Smooth muscle cell (in vitro differentiated cells): ENCODE measurements at regions not wholly inside any gene's neighbourhood (a gene's known extent, or its start where the extent isn't known, plus 50 kb on each side); places are given as distances from the start of the nearest gene placed in this dataset.

Experiments used
- DNase-seq: peaks from one replicate; lab custom pipeline; 2025; ENCODE audit not compliant: unreplicated experiment; lab: John Stamatoyannopoulos, UW
- H2AFZ ChIP-seq: fragments of 200-600 bp; sonication (generic); 2 replicates; pipeline ENCODE4 v1.6.0; 2016; ENCODE audit warnings: antibody characterized with exemption, low read depth, mild to moderate bottlenecking
- H3F3A ChIP-seq: fragments of 200-600 bp; sonication (generic); 2 replicates; pipeline ENCODE4 v1.6.0; 2017; ENCODE audit warnings: antibody characterized with exemption, low read depth
- H3K27ac ChIP-seq: fragments of 200-600 bp; sonication (generic); 2 replicates; pipeline ENCODE4 v1.5.1; 2016; ENCODE audit warnings: low read depth, mild to moderate bottlenecking
- H3K27me3 ChIP-seq: fragments of 200-600 bp; sonication (generic); 2 replicates; pipeline ENCODE4 v1.6.1; 2016; ENCODE audit warnings: low read depth, mild to moderate bottlenecking
- H3K36me3 ChIP-seq: fragments of 200-600 bp; sonication (generic); 2 replicates; pipeline ENCODE4 v1.5.1; 2016; ENCODE audit warnings: low read depth
- H3K4me1 ChIP-seq: fragments of 200-600 bp; sonication (generic); 2 replicates; pipeline ENCODE4 v1.5.1; 2016; ENCODE audit warnings: low read depth
- H3K4me2 ChIP-seq: fragments of 200-600 bp; sonication (generic); 2 replicates; pipeline ENCODE4 v1.6.0; 2016; ENCODE audit warnings: mild to moderate bottlenecking
- H3K4me3 ChIP-seq: fragments of 200-600 bp; sonication (generic); 2 replicates; pipeline ENCODE4 v1.5.1; 2016; ENCODE audit warnings: mild to moderate bottlenecking
- H3K79me2 ChIP-seq: fragments of 200-600 bp; sonication (generic); 2 replicates; pipeline ENCODE4 v1.6.0; 2016; ENCODE audit warnings: low read depth, mild to moderate bottlenecking
- H3K9ac ChIP-seq: fragments of 200-600 bp; sonication (generic); 2 replicates; pipeline ENCODE4 v1.6.0; 2016; ENCODE audit warnings: low read depth
- H3K9me3 ChIP-seq: fragments of 200-600 bp; sonication (generic); replicated peaks from 2 replicates; pipeline ENCODE4 v1.5.1; 2016; ENCODE audit warnings: low read depth
- H4K20me1 ChIP-seq: fragments of 200-600 bp; sonication (generic); 2 replicates; pipeline ENCODE4 v1.6.0; 2016; ENCODE audit warnings: low read depth
- CTCF ChIP-seq: fragments of 200-600 bp; sonication (generic); IDR thresholded peaks from 2 replicates; pipeline ENCODE4 v1.5.1; 2017; ENCODE audit warnings: borderline replicate concordance, mild to moderate bottlenecking, antibody characterized with exemption; ENCODE audit not compliant: insufficient read depth, poor library complexity, severe bottlenecking
- WGBS: methylation state at CpG from one replicate; pipeline ENCODE4 v1.1.7; 2016; ENCODE audit warnings: low lambda C conversion rate; 5-methylcytosine and 5-hydroxymethylcytosine counted together

GRCh38 chr4:129917651-129918050 is 821.7 kb downstream of the C4orf33 start:
- H3K4me1 ChIP-seq: peaks cover 4% of the 10 kb centered on the region

GRCh38 chr4:129926936-129927335 is 831.0 kb downstream of the C4orf33 start:
- Histone ChIP-seq H3K36me3 (no peaks in the 10 kb centered on the region), H3K27me3 (no peaks in the 10 kb centered on the region), H4K20me1 (no peaks in the 10 kb centered on the region), H3K4me1 (no peaks in the 10 kb centered on the region), H3K9me3 (no peaks in the 10 kb centered on the region), H3K4me2 (no peak overlapping the region), H2AFZ (no peak overlapping the region), H3K4me3 (no peak overlapping the region), H3K9ac (no peak overlapping the region), H3K27ac (no peak overlapping the region), H3K79me2 (no peaks in the 10 kb centered on the region), H3F3A (no peaks in the 10 kb centered on the region)
- no peak for DNase-seq
- peak; percentile 18 for TF ChIP-seq CTCF

More at GRCh38 chr4:129917651-129918050, 821.7 kb downstream of the C4orf33 start:
- no peaks in the 10 kb centered on the region for H4K20me1 ChIP-seq
- no peaks in the 10 kb centered on the region for H3K9me3 ChIP-seq
- TF ChIP-seq CTCF: no peak
- no peaks in the 10 kb centered on the region for H3K36me3 ChIP-seq
- H2AFZ ChIP-seq: no peak overlapping the region
- no peak overlapping the region for H3K4me3 ChIP-seq
- H3K9ac ChIP-seq: no peak overlapping the region
- WGBS: 91% methylated on average over 2 of the region's 2 CpGs
- no peak overlapping the region for H3K27ac ChIP-seq
- no peaks in the 10 kb centered on the region for H3K27me3 ChIP-seq
- no peaks in the 10 kb centered on the region for H3K79me2 ChIP-seq
- no peaks in the 10 kb centered on the region for H3F3A ChIP-seq
- H3K4me2 ChIP-seq: no peak overlapping the region
- DNase-seq: no peak

GRCh38 chr4:129929052-129929451 is 833.1 kb downstream of the C4orf33 start:
- Histone ChIP-seq H3K9me3 (no peaks in the 10 kb centered on the region), H3K79me2 (no peaks in the 10 kb centered on the region), H3K27ac (no peak overlapping the region), H4K20me1 (no peaks in the 10 kb centered on the region), H3K27me3 (no peaks in the 10 kb centered on the region), H3K4me1 (no peaks in the 10 kb centered on the region), H2AFZ (no peak overlapping the region), H3K36me3 (no peaks in the 10 kb centered on the region), H3K4me2 (no peak overlapping the region), H3F3A (no peaks in the 10 kb centered on the region), H3K9ac (no peak overlapping the region), H3K4me3 (no peak overlapping the region)
- DNase-seq: no peak
- peak; percentile 40 for TF ChIP-seq CTCF
- 83% methylated on average over 1 of the region's 1 CpG for WGBS

GRCh38 chr4:129929984-129930383 is 834.0 kb downstream of the C4orf33 start:
- Histone ChIP-seq H3K79me2 (no peaks in the 10 kb centered on the region), H4K20me1 (no peaks in the 10 kb centered on the region), H3K4me2 (no peak overlapping the region), H3K36me3 (no peaks in the 10 kb centered on the region), H3K9me3 (no peaks in the 10 kb centered on the region), H2AFZ (no peak overlapping the region), H3K9ac (no peak overlapping the region), H3K4me3 (no peak overlapping the region), H3K27ac (no peak overlapping the region), H3F3A (no peaks in the 10 kb centered on the region), H3K4me1 (no peaks in the 10 kb centered on the region), H3K27me3 (no peaks in the 10 kb centered on the region)
- WGBS: 61% methylated on average over 7 of the region's 7 CpGs
- TF ChIP-seq CTCF: no peak
- DNase-seq: no peak
